GM12864 (cell line): ENCODE measurements at regions not wholly inside any gene's neighbourhood (a gene's known extent, or its start where the extent isn't known, plus 50 kb on each side); places are given as distances from the start of the nearest gene placed in this dataset.

Experiments used
- DNase-seq: peaks from one replicate; pipeline ENCODE4 v3.0.0-alpha.2; 2011; ENCODE audit warnings: low read depth
- H3K4me3 ChIP-seq: 2 replicates; pipeline ENCODE4 v1.5.1; 2011; ENCODE audit warnings: mild to moderate bottlenecking, low read depth, low read length, control low read depth
- TF ChIP-seq, protein P1 (sequence below): IDR thresholded peaks from 2 replicates; pipeline ENCODE4 v1.5.1; 2011; ENCODE audit warnings: low read depth, mild to moderate bottlenecking, moderate library complexity, low read length, control low read depth, inconsistent platforms; ENCODE audit errors: missing control alignments

- H3K4me3 ChIP-seq, result no peak overlapping the region
- TF ChIP-seq, protein P1, sequence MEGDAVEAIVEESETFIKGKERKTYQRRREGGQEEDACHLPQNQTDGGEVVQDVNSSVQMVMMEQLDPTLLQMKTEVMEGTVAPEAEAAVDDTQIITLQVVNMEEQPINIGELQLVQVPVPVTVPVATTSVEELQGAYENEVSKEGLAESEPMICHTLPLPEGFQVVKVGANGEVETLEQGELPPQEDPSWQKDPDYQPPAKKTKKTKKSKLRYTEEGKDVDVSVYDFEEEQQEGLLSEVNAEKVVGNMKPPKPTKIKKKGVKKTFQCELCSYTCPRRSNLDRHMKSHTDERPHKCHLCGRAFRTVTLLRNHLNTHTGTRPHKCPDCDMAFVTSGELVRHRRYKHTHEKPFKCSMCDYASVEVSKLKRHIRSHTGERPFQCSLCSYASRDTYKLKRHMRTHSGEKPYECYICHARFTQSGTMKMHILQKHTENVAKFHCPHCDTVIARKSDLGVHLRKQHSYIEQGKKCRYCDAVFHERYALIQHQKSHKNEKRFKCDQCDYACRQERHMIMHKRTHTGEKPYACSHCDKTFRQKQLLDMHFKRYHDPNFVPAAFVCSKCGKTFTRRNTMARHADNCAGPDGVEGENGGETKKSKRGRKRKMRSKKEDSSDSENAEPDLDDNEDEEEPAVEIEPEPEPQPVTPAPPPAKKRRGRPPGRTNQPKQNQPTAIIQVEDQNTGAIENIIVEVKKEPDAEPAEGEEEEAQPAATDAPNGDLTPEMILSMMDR, result no peak
- DNase-seq, result no peak
These were observed 170.7 kb upstream of the TOPAZ1 start for GRCh38 chr3:44070841-44071546.

- no peak overlapping the region for H3K4me3 ChIP-seq
- TF ChIP-seq, protein P1, result no peak
- no peak for DNase-seq
These were observed 168.8 kb upstream of the TOPAZ1 start for GRCh38 chr3:44072601-44073540.

GRCh38 chr3:44074181-44074580 is 167.5 kb upstream of the TOPAZ1 start:
- no peak overlapping the region for H3K4me3 ChIP-seq
- TF ChIP-seq, protein P1, result no peak
- no peak for DNase-seq

GRCh38 chr3:44076221-44076829 is 165.4 kb upstream of the TOPAZ1 start:
- H3K4me3 ChIP-seq, result no peak overlapping the region
- TF ChIP-seq, protein P1, result no peak
- no peak for DNase-seq

GRCh38 chr3:44077267-44077666 is 164.4 kb upstream of the TOPAZ1 start:
- no peak for DNase-seq
- no peak overlapping the region for H3K4me3 ChIP-seq
- TF ChIP-seq, protein P1, result no peak

- TF ChIP-seq, protein P1, result no peak
- H3K4me3 ChIP-seq, result no peak overlapping the region
- DNase-seq, result no peak
These were observed 162.8 kb upstream of the TOPAZ1 start for GRCh38 chr3:44078863-44079262.
